HepG2 (cell line): ENCODE measurements at regions not wholly inside any gene's neighbourhood (a gene's known extent, or its start where the extent isn't known, plus 50 kb on each side); places are given as distances from the start of the nearest gene placed in this dataset.

Source experiments
- ATAC-seq: fragments of 200-7000 bp; cut with Tn5 transposase; 3 replicates; pipeline ENCODE4 v1.9.1; 2020; ENCODE audit warnings: mild to moderate bottlenecking, moderate library complexity
- BruUV-seq: library from RNA; stranded (reverse); fragments of 400-500 nt; replicated peaks from 2 replicates; lab custom pipeline; 2021; lab: Mats Ljungman, UMichigan
- CTCF ChIA-PET: fragments of 300-600 bp; formaldehyde crosslinking; extraction: SDS; loops from one replicate; lab custom pipeline; 2021; ENCODE audit warnings: low total read pairs, inconsistent platforms, low intra/inter-chr PET ratio; lab: Yijun Ruan, JAX
- POLR2A ChIA-PET: fragments of 350-600 bp; sonication (Branson Sonifier 250); formaldehyde crosslinking; loops from one replicate; lab custom pipeline; 2020; ENCODE audit warnings: antibody characterized with exemption, inconsistent platforms; lab: Yijun Ruan, JAX
- DNase-seq: peaks from one replicate; pipeline ENCODE4 v3.0.0-alpha.2; 2015; ENCODE audit warnings: low spot score
- FAIRE-seq: peaks from 3 replicates; lab custom pipeline; 2011; peaks lifted over from hg19 to GRCh38; lab: Jason Lieb, UNC
- H2AFZ ChIP-seq: one replicate; pipeline ENCODE4 v1.6.1; 2011; ENCODE audit warnings: low read length, inconsistent platforms
- H3K27ac ChIP-seq: fragments of 300-600 bp; 3 replicates; pipeline ENCODE4 v1.8.0; 2011; ENCODE audit warnings: mixed run types, mild to moderate bottlenecking, mixed read lengths, low read length, inconsistent platforms; ENCODE audit not compliant: insufficient read depth; ENCODE audit errors: extremely low read length
- H3K27me3 ChIP-seq, 2 experiments: fragments of 200-600 bp in 1 of 2; 2 replicates in 1 of 2; 3 replicates in 1 of 2; pipeline versions ENCODE4 v1.6.0 to v1.8.0; 2011; ENCODE audit warnings: low read length in 2 of 2, mild to moderate bottlenecking in 2 of 2, moderate library complexity in 2 of 2, inconsistent platforms in 1 of 2; ENCODE audit not compliant: insufficient read depth in 2 of 2, control insufficient read depth in 1 of 2
- H3K36me3 ChIP-seq, 2 experiments: fragments of 200-600 bp in 1 of 2; replicated peaks in 1 of 2; 2 replicates in 1 of 2; 3 replicates in 1 of 2; pipeline versions ENCODE4 v1.5.1 to v1.8.0; 2011; ENCODE audit warnings: low read length in 2 of 2, inconsistent platforms in 1 of 2; ENCODE audit not compliant: insufficient read depth in 2 of 2, control insufficient read depth in 1 of 2
- H3K4me1 ChIP-seq: 2 replicates; pipeline ENCODE4 v1.5.1; 2012; ENCODE audit warnings: low read length, inconsistent platforms; ENCODE audit not compliant: insufficient read depth
- H3K4me2 ChIP-seq: 2 replicates; pipeline ENCODE4 v1.6.0; 2011; ENCODE audit warnings: low read depth, low read length, inconsistent platforms
- H3K4me3 ChIP-seq, 3 experiments: fragments of 200-600 bp in 1 of 3; sonication (generic), shearing (Covaris generic) in 1 of 3; replicated peaks in 1 of 3; 2 replicates each; pipeline ENCODE4 v1.5.1; 2011 to 2016; ENCODE audit warnings: low read length in 3 of 3, inconsistent platforms in 2 of 3, low read depth in 2 of 3, mild to moderate bottlenecking in 2 of 3, control low read depth in 1 of 3, mixed read lengths in 1 of 3; ENCODE audit not compliant: insufficient read depth in 1 of 3
- H3K79me2 ChIP-seq: one replicate; pipeline ENCODE4 v1.6.1; 2011; ENCODE audit warnings: low read length, inconsistent platforms; ENCODE audit not compliant: insufficient read depth
- H3K9ac ChIP-seq: 2 replicates; pipeline ENCODE4 v1.6.0; 2011; ENCODE audit warnings: mild to moderate bottlenecking, low read depth, low read length, inconsistent platforms; ENCODE audit not compliant: insufficient read depth
- H3K9me3 ChIP-seq: 2 replicates; pipeline ENCODE4 v1.5.1; 2012; ENCODE audit warnings: mild to moderate bottlenecking, low read length
- H4K20me1 ChIP-seq: 2 replicates; pipeline ENCODE4 v1.6.0; 2011; ENCODE audit warnings: inconsistent platforms, mild to moderate bottlenecking, low read length, moderate library complexity; ENCODE audit not compliant: insufficient read depth
- GABPB1 ChIP-seq: IDR thresholded peaks from 2 replicates; pipeline ENCODE4 v1.6.1; 2016; ENCODE audit warnings: mild to moderate bottlenecking, missing genetic modification reagents, moderate library complexity, missing compliant biosample characterization
- HNRNPK ChIP-seq: fragments of 200-400 bp; formaldehyde crosslinking; IDR thresholded peaks from 2 replicates; pipeline ENCODE4 v1.6.1; 2018; ENCODE audit warnings: low read length, low read depth, moderate library complexity, mild to moderate bottlenecking; ENCODE audit not compliant: poor library complexity, severe bottlenecking
- MBD4 ChIP-seq: IDR thresholded peaks from 2 replicates; pipeline ENCODE4 v1.6.1; 2012; ENCODE audit warnings: low read length, inconsistent platforms, borderline replicate concordance
- PRDM10 ChIP-seq: sonication (generic); formaldehyde crosslinking; IDR thresholded peaks from 2 replicates; pipeline ENCODE4 v1.4.0; 2020; ENCODE audit warnings: low read depth, missing genetic modification reagents
- THAP9 ChIP-seq: sonication (generic); formaldehyde crosslinking; IDR thresholded peaks from 2 replicates; pipeline ENCODE4; 2020; ENCODE audit warnings: missing genetic modification reagents, mild to moderate bottlenecking, borderline replicate concordance
- ZNF3 ChIP-seq: IDR thresholded peaks from 2 replicates; pipeline ENCODE4 v1.7.0; 2017; ENCODE audit warnings: inconsistent platforms
- ZNF510 ChIP-seq: sonication (generic); formaldehyde crosslinking; IDR thresholded peaks from 2 replicates; pipeline ENCODE4 v1.4.0; 2020; ENCODE audit warnings: low read depth, mild to moderate bottlenecking, missing genetic modification reagents
- ZNF577 ChIP-seq: sonication (generic); formaldehyde crosslinking; IDR thresholded peaks from 2 replicates; pipeline ENCODE4 v1.4.0; 2020; ENCODE audit warnings: mild to moderate bottlenecking, low read depth, missing genetic modification reagents, borderline replicate concordance
- ZNF737 ChIP-seq: sonication (generic); formaldehyde crosslinking; IDR thresholded peaks from 2 replicates; pipeline ENCODE4 v1.5.0; 2020; ENCODE audit warnings: missing genetic modification reagents, mild to moderate bottlenecking, borderline replicate concordance
- WGBS: methylation state at CpG from one replicate; pipeline ENCODE4 v1.1.6; 2017; ENCODE audit warnings: low lambda C conversion rate; 5-methylcytosine and 5-hydroxymethylcytosine counted together
- in situ Hi-C: cut with HindIII; loops from 2 replicates; pipeline ENCODE4 v1.10.0; 2017; ENCODE audit warnings: low pct_unique_long_range_greater_than_20kb; ENCODE audit not compliant: extremely low pct_ligation_motif_present
- intact Hi-C: fragments of 100-400 bp; cut with micrococcal nuclease; formaldehyde crosslinking; loops from one replicate; pipeline ENCODE4 v1.10.0; 2022; ENCODE audit not compliant: unreplicated experiment
- TF ChIP-seq, protein P1 (sequence below): sonication (generic); formaldehyde crosslinking; IDR thresholded peaks from 2 replicates; pipeline ENCODE4 v1.5.0; 2020; ENCODE audit warnings: missing genetic modification reagents, mild to moderate bottlenecking, borderline replicate concordance

DNA sequence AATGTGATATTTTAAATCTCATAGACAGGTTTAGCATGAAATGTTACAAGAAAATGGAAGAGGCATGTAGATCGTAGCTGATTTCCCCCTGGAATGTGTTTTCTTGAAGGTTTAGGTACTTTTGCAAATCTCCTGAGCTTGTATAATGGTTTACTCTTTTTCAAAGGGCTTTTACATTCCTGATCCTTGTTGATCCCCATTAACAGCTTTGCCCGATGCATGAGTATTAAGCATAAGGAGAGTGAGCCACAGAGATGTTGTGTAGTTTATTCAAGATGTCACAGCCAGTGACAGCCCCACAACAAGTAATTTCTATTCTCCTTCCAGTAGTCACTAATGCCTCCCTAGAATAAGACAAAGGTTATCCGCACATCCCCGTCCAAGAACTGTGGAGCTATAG, 103.7 kb downstream of the SKIDA1 start:
- no peak for ATAC-seq
- in situ Hi-C loops, result no loop called here
- Histone ChIP-seq H3K79me2 (no peaks in the 10 kb centered on the region), H2AFZ (no peak overlapping the region), H3K4me1 (no peaks in the 10 kb centered on the region), H3K9me3 (no peaks in the 10 kb centered on the region), H3K4me3 (no peak overlapping the region), H3K4me2 (no peak overlapping the region), H3K9ac (no peak overlapping the region), H3K27me3 (peaks cover 0 to 5% of the 10 kb centered on the region in 2 experiments; a peak in 2 of 5 replicates), H4K20me1 (no peaks in the 10 kb centered on the region), H3K36me3 (no peaks in the 10 kb centered on the region), H3K27ac (no peak overlapping the region)
- 45% methylated on average over 4 of the region's 4 CpGs for whole genome bisulfite sequencing
- POLR2A ChIA-PET, result no interaction called here
- no peak for FAIRE-seq
- CTCF ChIA-PET, result no interaction called here
- no peak for DNase-seq
- intact Hi-C loops, result no loop called here
- BruUV-seq, result no TSS peak
- TF ChIP-seq ZNF3 (CRISPR knock-in tag), result no peak
- TF ChIP-seq PRDM10 (CRISPR knock-in tag), result no peak
- no peak for TF ChIP-seq GABPB1 (CRISPR knock-in tag)
- no peak for TF ChIP-seq ZNF577 (CRISPR knock-in tag)
- TF ChIP-seq ZNF737, result no peak
- no peak for TF ChIP-seq MBD4
- no peak for TF ChIP-seq THAP9 (CRISPR knock-in tag)
- TF ChIP-seq HNRNPK, result no peak
- TF ChIP-seq, protein P1, sequence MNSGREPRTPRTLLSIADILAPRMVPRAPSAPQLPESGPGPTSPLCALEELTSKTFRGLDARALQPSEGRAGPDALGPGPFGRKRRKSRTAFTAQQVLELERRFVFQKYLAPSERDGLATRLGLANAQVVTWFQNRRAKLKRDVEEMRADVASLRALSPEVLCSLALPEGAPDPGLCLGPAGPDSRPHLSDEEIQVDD (CRISPR knock-in tag), result no peak
- TF ChIP-seq ZNF510 (CRISPR knock-in tag), result no peak
